ENCODE measurements at regions not wholly inside any gene's neighbourhood (a gene's known extent, or its start where the extent isn't known, plus 50 kb on each side); places are given as distances from the start of the nearest gene placed in this dataset.

DNA sequence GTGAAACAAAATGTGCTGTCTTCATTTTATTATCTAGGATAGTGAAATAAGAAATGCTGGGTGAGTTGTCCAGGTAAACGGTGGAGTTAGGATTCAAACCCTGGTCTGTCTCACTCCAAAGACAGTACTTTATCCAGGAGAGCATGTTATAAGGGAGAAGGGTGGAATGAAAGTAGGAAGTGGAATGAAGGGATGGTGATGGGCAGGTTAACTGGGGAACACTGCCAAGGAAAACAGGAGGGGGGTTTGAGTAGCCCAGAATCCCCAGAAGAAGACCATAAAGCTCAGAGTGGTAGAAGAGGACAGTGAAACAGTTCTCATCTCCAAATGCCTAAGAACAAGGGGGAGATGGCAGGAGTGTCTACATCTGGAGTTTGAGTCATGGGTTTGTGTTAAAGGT, 169.0 kb downstream of the BARX2 start:
- TF ChIP-seq EP300 (IDR thresholded peaks at IDR 0.05; ENCODE audit: borderline replicate concordance), result no peak
- TF ChIP-seq TEAD4 (IDR thresholded peaks at IDR 0.05), result no peak
- TF ChIP-seq RAD21 (IDR thresholded peaks at IDR 0.05; ENCODE audit: low read depth), result no peak
- TF ChIP-seq TAF1 (IDR thresholded peaks at IDR 0.05; ENCODE audit: low read depth), result no peak
- TF ChIP-seq, protein P1, sequence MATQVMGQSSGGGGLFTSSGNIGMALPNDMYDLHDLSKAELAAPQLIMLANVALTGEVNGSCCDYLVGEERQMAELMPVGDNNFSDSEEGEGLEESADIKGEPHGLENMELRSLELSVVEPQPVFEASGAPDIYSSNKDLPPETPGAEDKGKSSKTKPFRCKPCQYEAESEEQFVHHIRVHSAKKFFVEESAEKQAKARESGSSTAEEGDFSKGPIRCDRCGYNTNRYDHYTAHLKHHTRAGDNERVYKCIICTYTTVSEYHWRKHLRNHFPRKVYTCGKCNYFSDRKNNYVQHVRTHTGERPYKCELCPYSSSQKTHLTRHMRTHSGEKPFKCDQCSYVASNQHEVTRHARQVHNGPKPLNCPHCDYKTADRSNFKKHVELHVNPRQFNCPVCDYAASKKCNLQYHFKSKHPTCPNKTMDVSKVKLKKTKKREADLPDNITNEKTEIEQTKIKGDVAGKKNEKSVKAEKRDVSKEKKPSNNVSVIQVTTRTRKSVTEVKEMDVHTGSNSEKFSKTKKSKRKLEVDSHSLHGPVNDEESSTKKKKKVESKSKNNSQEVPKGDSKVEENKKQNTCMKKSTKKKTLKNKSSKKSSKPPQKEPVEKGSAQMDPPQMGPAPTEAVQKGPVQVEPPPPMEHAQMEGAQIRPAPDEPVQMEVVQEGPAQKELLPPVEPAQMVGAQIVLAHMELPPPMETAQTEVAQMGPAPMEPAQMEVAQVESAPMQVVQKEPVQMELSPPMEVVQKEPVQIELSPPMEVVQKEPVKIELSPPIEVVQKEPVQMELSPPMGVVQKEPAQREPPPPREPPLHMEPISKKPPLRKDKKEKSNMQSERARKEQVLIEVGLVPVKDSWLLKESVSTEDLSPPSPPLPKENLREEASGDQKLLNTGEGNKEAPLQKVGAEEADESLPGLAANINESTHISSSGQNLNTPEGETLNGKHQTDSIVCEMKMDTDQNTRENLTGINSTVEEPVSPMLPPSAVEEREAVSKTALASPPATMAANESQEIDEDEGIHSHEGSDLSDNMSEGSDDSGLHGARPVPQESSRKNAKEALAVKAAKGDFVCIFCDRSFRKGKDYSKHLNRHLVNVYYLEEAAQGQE (IDR thresholded peaks at IDR 0.05; ENCODE audit: low read depth), result no peak
- TF ChIP-seq, protein P2, sequence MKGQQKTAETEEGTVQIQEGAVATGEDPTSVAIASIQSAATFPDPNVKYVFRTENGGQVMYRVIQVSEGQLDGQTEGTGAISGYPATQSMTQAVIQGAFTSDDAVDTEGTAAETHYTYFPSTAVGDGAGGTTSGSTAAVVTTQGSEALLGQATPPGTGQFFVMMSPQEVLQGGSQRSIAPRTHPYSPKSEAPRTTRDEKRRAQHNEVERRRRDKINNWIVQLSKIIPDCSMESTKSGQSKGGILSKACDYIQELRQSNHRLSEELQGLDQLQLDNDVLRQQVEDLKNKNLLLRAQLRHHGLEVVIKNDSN (IDR thresholded peaks at IDR 0.05), result no peak
- TF ChIP-seq, protein P3, sequence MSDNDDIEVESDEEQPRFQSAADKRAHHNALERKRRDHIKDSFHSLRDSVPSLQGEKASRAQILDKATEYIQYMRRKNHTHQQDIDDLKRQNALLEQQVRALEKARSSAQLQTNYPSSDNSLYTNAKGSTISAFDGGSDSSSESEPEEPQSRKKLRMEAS (IDR thresholded peaks at IDR 0.05), result no peak
- TF ChIP-seq YY1 (IDR thresholded peaks at IDR 0.05; ENCODE audit: low read depth), result no peak
- TF ChIP-seq CEBPB (IDR thresholded peaks at IDR 0.05), result no peak
- TF ChIP-seq EGR1 (IDR thresholded peaks at IDR 0.05), result no peak
- TF ChIP-seq ZBTB7A (IDR thresholded peaks at IDR 0.05; ENCODE audit: low read depth), result no peak
- no peak for TF ChIP-seq CREB1 (IDR thresholded peaks at IDR 0.05; ENCODE audit: low read depth)
- TF ChIP-seq TCF12 (IDR thresholded peaks at IDR 0.05; ENCODE audit: low read depth), result no peak

All from Ishikawa (cell line).